RPMI8226 (cell line): ENCODE measurements at regions not wholly inside any gene's neighbourhood (a gene's known extent, or its start where the extent isn't known, plus 50 kb on each side); places are given as distances from the start of the nearest gene placed in this dataset.
A peak's percentile ranks its signal among the peaks of the same experiment; 100 is the strongest.

ENCODE experiments used
- DNase-seq: peaks from one replicate; pipeline ENCODE4 v3.0.0-alpha.2; 2015

GRCh38 chr7:25852211-25852938, 299.6 kb upstream of the NFE2L3 start:
- DNase-seq = no peak

GRCh38 chr7:25852939-25853271, 299.1 kb upstream of the NFE2L3 start:
- DNase-seq = no peak

- no peak for DNase-seq
Measured at GRCh38 chr7:25853314-25853713, 298.7 kb upstream of the NFE2L3 start.

GRCh38 chr7:25854059-25854458, 297.9 kb upstream of the NFE2L3 start:
- DNase-seq = no peak

- peak; percentile 47 for DNase-seq
Measured at GRCh38 chr7:25854608-25855497, 297.1 kb upstream of the NFE2L3 start.

GRCh38 chr7:25855854-25856782, 295.9 kb upstream of the NFE2L3 start:
- DNase-seq = no peak

- no peak for DNase-seq
Measured at GRCh38 chr7:25857376-25858067, 294.5 kb upstream of the NFE2L3 start.

- no peak for DNase-seq
Measured at GRCh38 chr7:25858200-25858524, 293.8 kb upstream of the NFE2L3 start.

GRCh38 chr7:25858525-25859411, 293.2 kb upstream of the NFE2L3 start:
- DNase-seq = no peak

- no peak for DNase-seq
Measured at GRCh38 chr7:25859412-25860274, 292.4 kb upstream of the NFE2L3 start.

GRCh38 chr7:25860275-25861163, 291.5 kb upstream of the NFE2L3 start:
- DNase-seq = no peak

GRCh38 chr7:25861164-25861496, 290.9 kb upstream of the NFE2L3 start:
- no peak for DNase-seq

- DNase-seq = no peak
Measured at GRCh38 chr7:25861601-25862260, 290.3 kb upstream of the NFE2L3 start.

GRCh38 chr7:25862261-25863004, 289.6 kb upstream of the NFE2L3 start:
- DNase-seq = peak; percentile 99

GRCh38 chr7:25863005-25863728, 288.8 kb upstream of the NFE2L3 start:
- no peak for DNase-seq

GRCh38 chr7:25863729-25864110, 288.3 kb upstream of the NFE2L3 start:
- DNase-seq = no peak

- no peak for DNase-seq
Measured at GRCh38 chr7:25864511-25864910, 287.5 kb upstream of the NFE2L3 start.
